Liver (tissue), 2 donors: ENCODE measurements at regions not wholly inside any gene's neighbourhood (a gene's known extent, or its start where the extent isn't known, plus 50 kb on each side); places are given as distances from the start of the nearest gene placed in this dataset.
"Not testable (repeated sequence)": the region's sequence is repeated elsewhere in the genome, so short reads cannot be mapped to it uniquely, and the experiment has no call there.

Experiments
- CTCF ChIP-seq: fragments of 150-350 bp; IDR thresholded peaks from 2 replicates; pipeline ENCODE4 v1.5.1; 2017; ENCODE audit warnings: improper control_type of control experiment, low read depth, low read length; ENCODE audit not compliant: missing input control
- MAX ChIP-seq: IDR thresholded peaks from 2 replicates; pipeline ENCODE4 v1.6.1; 2016; ENCODE audit warnings: antibody characterized with exemption
- donor health status: healthy.

GRCh38 chr13:18194104-18194503 is 987.5 kb downstream of the TUBA3C start:
- TF ChIP-seq CTCF, MAX: not testable (repeated sequence)
